Panc1 (cell line): ENCODE measurements at regions not wholly inside any gene's neighbourhood (a gene's known extent, or its start where the extent isn't known, plus 50 kb on each side); places are given as distances from the start of the nearest gene placed in this dataset.

ENCODE experiments used
- ATAC-seq: fragments of 200-7000 bp; cut with Tn5 transposase; 2 replicates; pipeline ENCODE4 v1.9.1; 2020; ENCODE audit warnings: mild to moderate bottlenecking, moderate library complexity
- BruUV-seq: library from RNA; stranded (reverse); fragments of 400-500 nt; replicated peaks from 2 replicates; lab custom pipeline; 2021; lab: Mats Ljungman, UMichigan
- CTCF ChIA-PET: fragments of 300-600 bp; sonication (Branson Sonifier 250); formaldehyde crosslinking; loops from one replicate; lab custom pipeline; 2022; ENCODE audit warnings: antibody characterized with exemption; lab: Charles Lee
- POLR2A ChIA-PET: fragments of 300-600 bp; sonication (Branson Sonifier 250); formaldehyde crosslinking; loops from one replicate; lab custom pipeline; 2022; ENCODE audit warnings: antibody characterized with exemption; lab: Charles Lee
- DNase-seq: peaks from one replicate; pipeline ENCODE4 v3.0.0-alpha.2; 2010; ENCODE audit warnings: low read depth, low spot score
- H3K27ac ChIP-seq: 2 replicates; pipeline ENCODE4 v1.5.1; 2011; ENCODE audit warnings: mild to moderate bottlenecking, low read length, inconsistent platforms
- H3K27me3 ChIP-seq: fragments of 200-500 bp; sonication (Bioruptor generic); 2 replicates; pipeline ENCODE4 v1.6.0; 2014; ENCODE audit warnings: low read length, inconsistent platforms; ENCODE audit not compliant: control insufficient read depth, insufficient read depth
- H3K36me3 ChIP-seq: fragments of 200-500 bp; sonication (Bioruptor generic); 2 replicates; pipeline ENCODE4 v1.5.1; 2014; ENCODE audit warnings: inconsistent platforms, mild to moderate bottlenecking, low read length, moderate library complexity; ENCODE audit not compliant: control insufficient read depth, insufficient read depth
- H3K4me1 ChIP-seq: 2 replicates; pipeline ENCODE4 v1.5.1; 2011; ENCODE audit warnings: inconsistent platforms, mild to moderate bottlenecking, low read length, moderate library complexity; ENCODE audit not compliant: control insufficient read depth, insufficient read depth
- H3K4me3 ChIP-seq, 2 experiments: 2 replicates each; pipeline ENCODE4 v1.5.1; 2011 to 2012; ENCODE audit warnings: low read depth in 2 of 2, low read length in 2 of 2, mild to moderate bottlenecking in 2 of 2, inconsistent platforms in 1 of 2, moderate library complexity in 1 of 2
- H3K9me3 ChIP-seq: fragments of 200-500 bp; sonication (Bioruptor generic); 2 replicates; pipeline ENCODE4 v1.5.1; 2014; ENCODE audit warnings: low read depth, mild to moderate bottlenecking, inconsistent platforms, low read length, moderate library complexity; ENCODE audit not compliant: control insufficient read depth, insufficient read depth
- CTCF ChIP-seq: fragments of 450-650 bp; IDR thresholded peaks from 2 replicates; pipeline ENCODE4 v1.5.1; 2017; ENCODE audit warnings: mild to moderate bottlenecking
- POLR2AphosphoS5 ChIP-seq: IDR thresholded peaks from 2 replicates; pipeline ENCODE4 v1.6.1; 2012; ENCODE audit warnings: mild to moderate bottlenecking, low read depth, low read length, moderate library complexity
- REST ChIP-seq, 2 experiments: IDR thresholded peaks; 2 replicates each; pipeline ENCODE4 v1.6.1; 2011 to 2012; ENCODE audit warnings: low read depth in 2 of 2, control low read depth in 1 of 2, low read length in 1 of 2, mild to moderate bottlenecking in 1 of 2, moderate library complexity in 1 of 2; ENCODE audit not compliant: insufficient read depth in 1 of 2
- SIN3A ChIP-seq: IDR thresholded peaks from 2 replicates; pipeline ENCODE4 v1.6.1; 2012; ENCODE audit warnings: low read depth, mild to moderate bottlenecking, low read length, moderate library complexity, borderline replicate concordance; ENCODE audit not compliant: insufficient read depth
- TCF7L2 ChIP-seq: IDR thresholded peaks from 2 replicates; pipeline ENCODE4 v1.6.1; 2011; ENCODE audit warnings: mild to moderate bottlenecking, low read depth, low read length, inconsistent platforms
- in situ Hi-C: cut with HindIII; loops from 2 replicates; pipeline ENCODE4 v1.10.0; 2016; ENCODE audit warnings: low sequenced_read_pairs, low pct_unique_long_range_greater_than_20kb
- intact Hi-C: fragments of 100-400 bp; cut with micrococcal nuclease; formaldehyde crosslinking; loops from one replicate; pipeline ENCODE4 v1.10.0; 2022; ENCODE audit not compliant: unreplicated experiment

- POLR2A ChIA-PET, result no interaction called here
- TF ChIP-seq POLR2AphosphoS5 (no peak), REST (IDR thresholded peaks at IDR 0.05; ENCODE audit: insufficient read depth in 1 of 2, low read depth in 2 of 2, low read length in 1 of 2) (no peak), TCF7L2 (no peak), SIN3A (no peak), CTCF (no peak)
- in situ Hi-C loops (no loop called here), intact Hi-C loops (no loop called here)
- DNase-seq (no peak), ATAC-seq (no peak)
- CTCF ChIA-PET, result no interaction called here
- Histone ChIP-seq H3K9me3 (no peaks in the 10 kb centered on the region), H3K4me1 (no peaks in the 10 kb centered on the region), H3K27ac (no peak overlapping the region), H3K36me3 (no peaks in the 10 kb centered on the region), H3K27me3 (no peaks in the 10 kb centered on the region; the same call in 1 of the 2 replicates), H3K4me3 (no peak overlapping the region)
- BruUV-seq, result no TSS peak
These were observed 120.6 kb upstream of the HDAC4 start for GRCh38 chr2:239521518-239521815.

- Histone ChIP-seq H3K9me3 (no peaks in the 10 kb centered on the region), H3K27me3 (no peaks in the 10 kb centered on the region; the same call in 1 of the 2 replicates), H3K36me3 (no peaks in the 10 kb centered on the region), H3K27ac (no peak overlapping the region), H3K4me1 (no peaks in the 10 kb centered on the region), H3K4me3 (no peak overlapping the region)
- POLR2A ChIA-PET, result no interaction called here
- ATAC-seq, result no peak
- intact Hi-C loops (no loop called here), in situ Hi-C loops (no loop called here)
- TF ChIP-seq SIN3A (no peak), TCF7L2 (no peak), CTCF (no peak), POLR2AphosphoS5 (no peak), REST (IDR thresholded peaks at IDR 0.05; ENCODE audit: insufficient read depth in 1 of 2, low read depth in 2 of 2, low read length in 1 of 2) (no peak)
- DNase-seq, result no peak
- CTCF ChIA-PET, result no interaction called here
- BruUV-seq, result no TSS peak
These were observed 120.1 kb upstream of the HDAC4 start for GRCh38 chr2:239520811-239521517.
